Testis (tissue), 2 donors: ENCODE measurements at regions not wholly inside any gene's neighbourhood (a gene's known extent, or its start where the extent isn't known, plus 50 kb on each side); places are given as distances from the start of the nearest gene placed in this dataset.

ENCODE experiments used
- POLR2A ChIP-seq: fragments of 450-650 bp; IDR thresholded peaks from one replicate; pipeline ENCODE4 v1.6.1; 2017; ENCODE audit warnings: antibody characterized with exemption, mild to moderate bottlenecking, moderate library complexity
- TF ChIP-seq, protein P1 (sequence below), 3 experiments: fragments of 450-650 bp in 2 of 3; fragments of 200-600 bp in 1 of 3; sonication (generic) in 1 of 3; IDR thresholded peaks; one replicate each; pipeline ENCODE4 v1.5.1; 2016 to 2019; ENCODE audit warnings: antibody characterized with exemption in 3 of 3, mild to moderate bottlenecking in 2 of 3, moderate library complexity in 1 of 3

DNA sequence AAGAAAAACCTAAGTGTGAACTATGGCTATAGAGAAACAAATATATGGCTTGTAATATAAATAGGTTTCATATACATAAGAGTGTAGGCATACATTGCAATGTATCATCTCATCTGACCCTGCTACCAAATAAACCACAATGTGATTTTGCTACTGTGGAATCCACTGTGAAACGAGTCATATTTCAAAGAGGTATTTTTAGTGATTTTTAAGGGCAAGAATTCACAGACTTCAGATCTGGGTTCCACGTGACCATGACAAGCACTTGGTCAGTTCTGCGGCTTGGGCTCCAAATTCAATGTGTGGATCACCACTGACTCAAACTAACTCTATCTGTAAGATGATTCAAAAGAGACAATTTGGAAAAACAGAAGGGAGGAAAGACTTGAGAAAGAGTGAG lies 147.0 kb upstream of the ERG start:
- TF ChIP-seq, protein P1, sequence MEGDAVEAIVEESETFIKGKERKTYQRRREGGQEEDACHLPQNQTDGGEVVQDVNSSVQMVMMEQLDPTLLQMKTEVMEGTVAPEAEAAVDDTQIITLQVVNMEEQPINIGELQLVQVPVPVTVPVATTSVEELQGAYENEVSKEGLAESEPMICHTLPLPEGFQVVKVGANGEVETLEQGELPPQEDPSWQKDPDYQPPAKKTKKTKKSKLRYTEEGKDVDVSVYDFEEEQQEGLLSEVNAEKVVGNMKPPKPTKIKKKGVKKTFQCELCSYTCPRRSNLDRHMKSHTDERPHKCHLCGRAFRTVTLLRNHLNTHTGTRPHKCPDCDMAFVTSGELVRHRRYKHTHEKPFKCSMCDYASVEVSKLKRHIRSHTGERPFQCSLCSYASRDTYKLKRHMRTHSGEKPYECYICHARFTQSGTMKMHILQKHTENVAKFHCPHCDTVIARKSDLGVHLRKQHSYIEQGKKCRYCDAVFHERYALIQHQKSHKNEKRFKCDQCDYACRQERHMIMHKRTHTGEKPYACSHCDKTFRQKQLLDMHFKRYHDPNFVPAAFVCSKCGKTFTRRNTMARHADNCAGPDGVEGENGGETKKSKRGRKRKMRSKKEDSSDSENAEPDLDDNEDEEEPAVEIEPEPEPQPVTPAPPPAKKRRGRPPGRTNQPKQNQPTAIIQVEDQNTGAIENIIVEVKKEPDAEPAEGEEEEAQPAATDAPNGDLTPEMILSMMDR (IDR thresholded peaks at IDR 0.05) = no peak
- no peak for TF ChIP-seq POLR2A
